Upper lobe of left lung (tissue), 6 donors: ENCODE measurements at regions not wholly inside any gene's neighbourhood (a gene's known extent, or its start where the extent isn't known, plus 50 kb on each side); places are given as distances from the start of the nearest gene placed in this dataset.

Experiments used
- ATAC-seq, 2 donors: fragments of 200-7000 bp; cut with Tn5 transposase; one replicate each; pipeline ENCODE4 v1.9.1; 2022; ENCODE audit warnings: mild to moderate bottlenecking in 2 of 2, moderate library complexity in 2 of 2; ENCODE audit not compliant: low FRiP score in 2 of 2
- DNase-seq, 2 donors: peaks; one replicate each; pipeline ENCODE4 v3.0.0-alpha.2; 2019 to 2020
- H3K27ac ChIP-seq, 4 donors: fragments of 200-600 bp; sonication (generic); one replicate each; pipeline ENCODE4 v1.5.1; 2016 to 2019
- H3K27me3 ChIP-seq, 4 donors: fragments of 200-600 bp; sonication (generic); one replicate each; pipeline ENCODE4 v1.5.1; 2017 to 2019
- H3K36me3 ChIP-seq, 4 donors: fragments of 200-600 bp; sonication (generic); one replicate each; pipeline ENCODE4 v1.5.1; 2016 to 2019
- H3K4me1 ChIP-seq, 4 donors: fragments of 200-600 bp; sonication (generic); one replicate each; pipeline ENCODE4 v1.5.1; 2018 to 2019
- H3K4me3 ChIP-seq, 4 donors: fragments of 200-600 bp; sonication (generic); one replicate each; pipeline ENCODE4 v1.5.1; 2017 to 2019; ENCODE audit warnings: mild to moderate bottlenecking in 2 of 4, moderate library complexity in 1 of 4
- H3K9me3 ChIP-seq, 4 donors: fragments of 200-600 bp; sonication (generic); one replicate each; pipeline ENCODE4 v1.5.1; 2018 to 2019
- EP300 ChIP-seq, 4 donors: sonication (generic); formaldehyde crosslinking; IDR thresholded peaks; one replicate each; pipeline ENCODE4 v1.5.1; 2017; ENCODE audit warnings: antibody characterized with exemption in 4 of 4, control low read depth in 2 of 4
- POLR2A ChIP-seq, 4 donors: fragments of 450-650 bp; IDR thresholded peaks; one replicate each; pipeline ENCODE4 v1.5.1; 2016 to 2017; ENCODE audit warnings: antibody characterized with exemption in 4 of 4, mild to moderate bottlenecking in 2 of 4
- POLR2AphosphoS5 ChIP-seq, 2 donors: sonication (generic); formaldehyde crosslinking; IDR thresholded peaks; one replicate each; pipeline ENCODE4 v1.5.1; 2017; ENCODE audit warnings: antibody characterized with exemption in 2 of 2
- WGBS, 2 donors: methylation state at CpG; one replicate each; pipeline ENCODE4 v1.1.5; 2017 to 2018; 5-methylcytosine and 5-hydroxymethylcytosine counted together
- TF ChIP-seq, protein P1 (sequence below), 6 experiments: fragments of 450-650 bp in 4 of 6; fragments of 200-600 bp in 2 of 6; sonication (generic) in 2 of 6; IDR thresholded peaks; one replicate each; pipeline ENCODE4 v1.5.1; 2016 to 2019; ENCODE audit warnings: antibody characterized with exemption in 6 of 6
- donor health status: DM: no; HTN: no; CAD: no; lungs with moderate emphysema.
- donor health status: DM: no; HTN: yes; CAD: no; lungs with severe emphysema.

- Histone ChIP-seq H3K4me3 (no peak overlapping the region), H3K4me1 (no peaks in the 10 kb centered on the region), H3K36me3 (no peaks in the 10 kb centered on the region), H3K9me3 (no peaks in the 10 kb centered on the region), H3K27ac (no peak overlapping the region), H3K27me3 (no peaks in the 10 kb centered on the region)
- ATAC-seq (no peak), DNase-seq (no peak)
- TF ChIP-seq, protein P1, sequence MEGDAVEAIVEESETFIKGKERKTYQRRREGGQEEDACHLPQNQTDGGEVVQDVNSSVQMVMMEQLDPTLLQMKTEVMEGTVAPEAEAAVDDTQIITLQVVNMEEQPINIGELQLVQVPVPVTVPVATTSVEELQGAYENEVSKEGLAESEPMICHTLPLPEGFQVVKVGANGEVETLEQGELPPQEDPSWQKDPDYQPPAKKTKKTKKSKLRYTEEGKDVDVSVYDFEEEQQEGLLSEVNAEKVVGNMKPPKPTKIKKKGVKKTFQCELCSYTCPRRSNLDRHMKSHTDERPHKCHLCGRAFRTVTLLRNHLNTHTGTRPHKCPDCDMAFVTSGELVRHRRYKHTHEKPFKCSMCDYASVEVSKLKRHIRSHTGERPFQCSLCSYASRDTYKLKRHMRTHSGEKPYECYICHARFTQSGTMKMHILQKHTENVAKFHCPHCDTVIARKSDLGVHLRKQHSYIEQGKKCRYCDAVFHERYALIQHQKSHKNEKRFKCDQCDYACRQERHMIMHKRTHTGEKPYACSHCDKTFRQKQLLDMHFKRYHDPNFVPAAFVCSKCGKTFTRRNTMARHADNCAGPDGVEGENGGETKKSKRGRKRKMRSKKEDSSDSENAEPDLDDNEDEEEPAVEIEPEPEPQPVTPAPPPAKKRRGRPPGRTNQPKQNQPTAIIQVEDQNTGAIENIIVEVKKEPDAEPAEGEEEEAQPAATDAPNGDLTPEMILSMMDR (IDR thresholded peaks at IDR 0.05), result no peak
- no peak for TF ChIP-seq POLR2AphosphoS5 (IDR thresholded peaks at IDR 0.05)
- no peak for TF ChIP-seq EP300 (IDR thresholded peaks at IDR 0.05)
- no peak for TF ChIP-seq POLR2A (IDR thresholded peaks at IDR 0.05)
- 47 to 52% methylated on average over 8 of the region's 8 CpGs for WGBS, 2 donors
These were observed 151.9 kb upstream of the SKOR2 start for GRCh38 chr18:47403317-47403716.

- H3K4me3 ChIP-seq, result no peak overlapping the region
- TF ChIP-seq POLR2A (IDR thresholded peaks at IDR 0.05) (no peak), EP300 (IDR thresholded peaks at IDR 0.05) (no peak), POLR2AphosphoS5 (IDR thresholded peaks at IDR 0.05) (no peak)
- TF ChIP-seq, protein P1 (IDR thresholded peaks at IDR 0.05), result no peak
- WGBS, 2 donors, result 93% methylated on average over 1 of the region's 1 CpG; no CpG with 5 or more reads in 1 of the 2 donors
- no peaks in the 10 kb centered on the region for H3K36me3 ChIP-seq
- peaks cover 0 to 4% (median 2%) of the 10 kb centered on the region in 4 donors for H3K9me3 ChIP-seq
- H3K27me3 ChIP-seq, result no peaks in the 10 kb centered on the region
- H3K4me1 ChIP-seq, result no peaks in the 10 kb centered on the region
- no peak overlapping the region for H3K27ac ChIP-seq
- no peak for DNase-seq
- no peak for ATAC-seq
These were observed 148.0 kb upstream of the SKOR2 start for GRCh38 chr18:47399475-47399874.

- no peak for DNase-seq
- Histone ChIP-seq H3K36me3 (no peaks in the 10 kb centered on the region), H3K4me3 (no peak overlapping the region), H3K4me1 (no peaks in the 10 kb centered on the region), H3K9me3 (peaks cover 0 to 4% (median 2%) of the 10 kb centered on the region in 4 donors), H3K27ac (no peak overlapping the region), H3K27me3 (no peaks in the 10 kb centered on the region)
- WGBS, 2 donors, result 30 to 34% methylated on average over 9 of the region's 9 CpGs
- TF ChIP-seq EP300 (IDR thresholded peaks at IDR 0.05), result no peak
- TF ChIP-seq POLR2AphosphoS5 (IDR thresholded peaks at IDR 0.05), result no peak
- TF ChIP-seq POLR2A (IDR thresholded peaks at IDR 0.05), result no peak
- TF ChIP-seq, protein P1 (IDR thresholded peaks at IDR 0.05), result no peak
- ATAC-seq, result no peak
These were observed 146.3 kb upstream of the SKOR2 start for GRCh38 chr18:47397671-47398319.

- Histone ChIP-seq H3K4me3 (no peak overlapping the region), H3K4me1 (peaks cover 0 to 6% (median 0%) of the 10 kb centered on the region in 4 donors), H3K27ac (no peak overlapping the region), H3K27me3 (no peaks in the 10 kb centered on the region), H3K36me3 (no peaks in the 10 kb centered on the region), H3K9me3 (no peaks in the 10 kb centered on the region)
- ATAC-seq (no peak), DNase-seq (no peak)
- whole genome bisulfite sequencing, 2 donors, result 90 to 100% methylated on average over 1 of the region's 1 CpG
- TF ChIP-seq EP300 (IDR thresholded peaks at IDR 0.05), result no peak
- TF ChIP-seq, protein P1 (IDR thresholded peaks at IDR 0.05), result no peak
- no peak for TF ChIP-seq POLR2A (IDR thresholded peaks at IDR 0.05)
- no peak for TF ChIP-seq POLR2AphosphoS5 (IDR thresholded peaks at IDR 0.05)
These were observed 140.2 kb upstream of the SKOR2 start for GRCh38 chr18:47391665-47392064.
